ENCODE measurements at regions not wholly inside any gene's neighbourhood (a gene's known extent, or its start where the extent isn't known, plus 50 kb on each side); places are given as distances from the start of the nearest gene placed in this dataset.

DNA sequence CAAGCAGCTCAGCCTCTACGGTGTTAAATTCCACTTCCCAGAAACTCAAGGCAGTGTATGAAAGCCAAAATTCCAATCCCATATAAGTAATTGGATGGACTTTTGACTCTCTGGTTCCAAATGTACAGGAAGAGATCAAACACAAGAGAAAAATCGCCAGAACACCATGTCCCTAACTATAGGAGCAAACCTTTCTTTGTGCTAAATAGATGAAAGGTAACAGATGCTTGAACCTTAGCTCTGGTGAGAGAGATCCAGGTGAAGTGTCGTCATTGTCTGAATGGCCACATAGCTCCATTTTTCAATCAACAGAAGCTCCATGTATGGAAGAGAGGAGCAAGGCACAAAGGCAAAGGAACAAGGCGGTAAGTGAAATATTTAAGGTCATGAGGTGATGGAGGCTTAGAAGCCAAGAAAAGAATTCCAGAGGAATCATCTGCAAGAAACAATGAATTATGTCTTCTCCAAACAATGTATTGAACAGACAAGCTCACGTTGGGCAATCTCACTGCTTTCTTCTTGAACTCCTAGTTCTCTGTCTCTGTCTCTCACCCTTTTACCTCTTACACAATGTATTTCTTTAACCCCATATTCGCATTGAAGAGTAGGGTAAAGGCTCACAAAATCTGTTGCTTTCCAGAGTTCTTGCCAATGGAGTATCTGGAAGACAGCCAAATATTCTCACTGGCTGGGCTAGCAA lies 585.1 kb downstream of the GATA3 start:
- ATAC-seq (no peak), DNase-seq (no peak)
- no peaks in the 10 kb centered on the region for H3K36me3 ChIP-seq
- intact Hi-C loops (cut with DNase I) = no loop called here
- no peaks in the 10 kb centered on the region for H3K9me3 ChIP-seq
- H3K4me3 ChIP-seq = no peak overlapping the region
- TF ChIP-seq, protein P1, sequence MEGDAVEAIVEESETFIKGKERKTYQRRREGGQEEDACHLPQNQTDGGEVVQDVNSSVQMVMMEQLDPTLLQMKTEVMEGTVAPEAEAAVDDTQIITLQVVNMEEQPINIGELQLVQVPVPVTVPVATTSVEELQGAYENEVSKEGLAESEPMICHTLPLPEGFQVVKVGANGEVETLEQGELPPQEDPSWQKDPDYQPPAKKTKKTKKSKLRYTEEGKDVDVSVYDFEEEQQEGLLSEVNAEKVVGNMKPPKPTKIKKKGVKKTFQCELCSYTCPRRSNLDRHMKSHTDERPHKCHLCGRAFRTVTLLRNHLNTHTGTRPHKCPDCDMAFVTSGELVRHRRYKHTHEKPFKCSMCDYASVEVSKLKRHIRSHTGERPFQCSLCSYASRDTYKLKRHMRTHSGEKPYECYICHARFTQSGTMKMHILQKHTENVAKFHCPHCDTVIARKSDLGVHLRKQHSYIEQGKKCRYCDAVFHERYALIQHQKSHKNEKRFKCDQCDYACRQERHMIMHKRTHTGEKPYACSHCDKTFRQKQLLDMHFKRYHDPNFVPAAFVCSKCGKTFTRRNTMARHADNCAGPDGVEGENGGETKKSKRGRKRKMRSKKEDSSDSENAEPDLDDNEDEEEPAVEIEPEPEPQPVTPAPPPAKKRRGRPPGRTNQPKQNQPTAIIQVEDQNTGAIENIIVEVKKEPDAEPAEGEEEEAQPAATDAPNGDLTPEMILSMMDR (IDR thresholded peaks at IDR 0.05) = no peak
- H3K27ac ChIP-seq = no peak overlapping the region
- H3K4me1 ChIP-seq = no peaks in the 10 kb centered on the region
- H3K27me3 ChIP-seq (ENCODE audit: low read depth) = no peaks in the 10 kb centered on the region

DNA sequence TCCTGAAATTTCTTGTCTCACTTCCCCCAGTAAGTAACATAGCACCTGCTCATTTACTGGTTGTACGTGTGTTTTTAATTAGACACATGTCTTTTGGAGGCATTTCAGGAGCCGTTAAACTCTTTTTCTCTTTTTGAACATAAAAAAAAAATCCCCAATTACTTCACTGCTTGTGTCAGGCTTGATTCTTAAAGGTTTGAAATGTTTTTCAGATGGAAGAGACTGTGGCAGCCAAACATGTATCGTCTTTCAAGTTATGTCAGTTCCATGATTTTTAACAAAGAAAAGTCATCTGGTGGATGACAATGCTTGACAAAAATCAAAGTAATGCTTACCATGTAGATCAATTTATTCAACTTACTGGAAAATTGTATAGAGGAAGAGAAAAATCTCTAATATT lies 585.8 kb downstream of the GATA3 start:
- no peak overlapping the region for H3K27ac ChIP-seq

DNA sequence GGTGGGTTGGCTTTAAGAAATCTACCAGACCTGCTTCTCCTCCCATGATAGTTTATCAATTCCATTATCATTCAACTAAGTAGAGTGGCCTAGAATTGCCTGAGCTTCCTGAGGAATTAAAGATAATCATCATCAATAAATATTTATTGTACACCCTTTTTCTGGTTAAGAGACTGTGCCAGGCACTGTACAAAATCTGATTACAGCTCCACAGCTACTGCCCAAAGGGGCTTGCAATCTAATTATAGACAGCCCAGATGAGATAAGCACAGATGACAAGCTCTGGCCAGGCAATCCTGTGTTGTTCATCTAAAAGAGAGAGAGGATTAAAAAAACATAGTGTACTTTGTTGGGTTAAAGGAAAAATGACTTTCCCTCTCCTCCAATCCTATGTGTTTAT lies 586.4 kb downstream of the GATA3 start:
- Histone ChIP-seq H3K27me3 (ENCODE audit: low read depth) (no peaks in the 10 kb centered on the region), H3K36me3 (no peaks in the 10 kb centered on the region), H3K4me3 (no peak overlapping the region), H3K4me1 (no peaks in the 10 kb centered on the region), H3K27ac (no peak overlapping the region), H3K9me3 (no peaks in the 10 kb centered on the region)
- no peak for ATAC-seq
- intact Hi-C loops (cut with DNase I) = no loop called here
- TF ChIP-seq, protein P1 (IDR thresholded peaks at IDR 0.05) = no peak
- DNase-seq = no peak

More for the DNA sequence above, 585.8 kb downstream of the GATA3 start:
- H3K36me3 ChIP-seq = no peaks in the 10 kb centered on the region
- DNase-seq (no peak), ATAC-seq (no peak)
- H3K4me3 ChIP-seq = no peak overlapping the region
- intact Hi-C loops (cut with DNase I) = no loop called here
- H3K9me3 ChIP-seq = no peaks in the 10 kb centered on the region
- H3K4me1 ChIP-seq = no peaks in the 10 kb centered on the region
- H3K27me3 ChIP-seq (ENCODE audit: low read depth) = no peaks in the 10 kb centered on the region
- TF ChIP-seq, protein P1 (IDR thresholded peaks at IDR 0.05) = no peak

DNA sequence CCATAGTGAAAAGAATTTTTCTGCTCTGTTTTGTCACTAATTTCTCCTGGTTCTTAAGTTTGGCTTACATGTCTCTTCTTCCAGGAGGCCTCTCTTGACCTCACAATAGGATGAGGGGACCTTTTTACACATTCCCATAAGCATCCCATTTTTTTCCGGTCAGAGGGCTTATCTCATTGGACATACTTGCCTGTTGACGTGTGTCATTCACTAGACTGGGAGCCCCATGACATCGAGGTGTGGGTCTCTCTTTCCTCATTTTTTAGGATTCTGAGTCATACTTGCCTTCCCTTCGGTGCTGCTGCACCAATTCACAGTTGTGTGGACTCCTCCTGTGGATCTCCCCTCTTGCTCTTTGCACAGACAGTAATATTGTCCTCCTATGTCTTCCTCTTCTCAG lies 601.8 kb downstream of the GATA3 start:
- no peaks in the 10 kb centered on the region for H3K27me3 ChIP-seq (ENCODE audit: low read depth)
- intact Hi-C loops (cut with DNase I) = no loop called here
- no peak for ATAC-seq
- TF ChIP-seq, protein P1 (IDR thresholded peaks at IDR 0.05) = no peak
- no peak overlapping the region for H3K27ac ChIP-seq
- DNase-seq = no peak
- no peaks in the 10 kb centered on the region for H3K4me1 ChIP-seq
- no peaks in the 10 kb centered on the region for H3K36me3 ChIP-seq
- H3K9me3 ChIP-seq = no peaks in the 10 kb centered on the region
- H3K4me3 ChIP-seq = no peak overlapping the region

DNA sequence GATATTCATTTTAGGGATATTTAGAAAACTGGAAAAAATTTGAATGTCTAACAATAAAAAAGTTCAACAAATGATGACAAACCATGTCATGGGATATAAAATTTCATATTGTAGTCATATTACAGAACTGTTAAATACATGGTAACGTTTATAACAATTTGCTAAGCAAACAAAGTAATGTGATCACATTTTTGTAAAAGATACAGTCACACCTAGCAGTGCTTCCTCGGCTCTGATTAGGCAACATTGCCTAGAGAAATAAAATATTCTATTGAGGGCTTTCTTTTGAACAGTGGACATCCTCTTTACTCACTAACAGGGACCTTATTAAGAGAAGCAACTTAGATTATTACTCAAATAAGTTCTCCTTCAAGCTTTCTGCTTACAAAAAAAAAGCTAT lies 605.5 kb downstream of the GATA3 start:
- Histone ChIP-seq H3K36me3 (no peaks in the 10 kb centered on the region), H3K9me3 (no peaks in the 10 kb centered on the region), H3K4me3 (no peak overlapping the region), H3K4me1 (no peaks in the 10 kb centered on the region), H3K27me3 (ENCODE audit: low read depth) (no peaks in the 10 kb centered on the region), H3K27ac (no peak overlapping the region)
- TF ChIP-seq, protein P1 (IDR thresholded peaks at IDR 0.05) = no peak
- no peak for DNase-seq
- intact Hi-C loops (cut with DNase I) = no loop called here
- no peak for ATAC-seq
